ENCODE measurements at regions not wholly inside any gene's neighbourhood (a gene's known extent, or its start where the extent isn't known, plus 50 kb on each side); places are given as distances from the start of the nearest gene placed in this dataset.

DNA sequence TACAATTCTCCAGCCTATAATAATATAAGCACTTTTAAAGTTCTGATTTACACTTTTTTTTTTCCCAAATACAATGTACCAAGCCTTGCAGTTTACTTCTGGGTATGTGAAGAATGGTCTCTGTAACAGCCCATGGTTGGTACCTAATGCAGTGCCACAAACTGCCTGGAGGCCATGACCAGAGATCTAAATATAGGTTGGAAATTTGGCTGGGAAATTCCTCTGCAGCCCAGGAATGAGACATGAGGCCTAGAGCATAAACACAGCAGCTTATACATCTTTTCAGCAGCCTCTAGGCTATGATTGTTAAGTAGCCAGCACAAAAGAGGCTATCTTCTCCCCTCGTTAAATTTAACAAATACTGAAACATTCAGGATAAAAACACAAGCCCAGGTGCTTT lies 432.0 kb upstream of the FAM98A start:
- TF ChIP-seq CTCF (IDR thresholded peaks at IDR 0.05; ENCODE audit: low read depth, low read length, poor library complexity, severe bottlenecking) (no peak), EZH2phosphoT487 (IDR thresholded peaks at IDR 0.05; ENCODE audit: borderline replicate concordance, low read length) (no peak)
